HEK293 (cell line): ENCODE measurements at regions not wholly inside any gene's neighbourhood (a gene's known extent, or its start where the extent isn't known, plus 50 kb on each side); places are given as distances from the start of the nearest gene placed in this dataset.

ENCODE experiments used
- CTCF ChIA-PET: fragments of 350-600 bp; formaldehyde crosslinking; extraction: SDS; loops from one replicate; lab custom pipeline; 2021; ENCODE audit warnings: antibody characterized with exemption; lab: Yijun Ruan, JAX
- POLR2A ChIA-PET: fragments of 300-600 bp; formaldehyde crosslinking; extraction: SDS; loops from one replicate; lab custom pipeline; 2020; ENCODE audit warnings: antibody characterized with exemption, inconsistent platforms; lab: Yijun Ruan, JAX
- H3K27ac ChIP-seq: fragments of 200-500 bp; sonication (Bioruptor generic); 2 replicates; pipeline ENCODE4 v1.5.1; 2014; ENCODE audit warnings: low read depth, low read length, control low read depth, inconsistent platforms; ENCODE audit errors: extremely low read depth
- H3K36me3 ChIP-seq, 2 experiments: fragments of 200-500 bp in 1 of 2; sonication (Bioruptor generic) in 1 of 2; 1 replicate in 1 of 2; 2 replicates in 1 of 2; pipeline ENCODE4 v1.5.1; 2014 to 2017; ENCODE audit warnings: inconsistent platforms in 2 of 2, low read length in 2 of 2; ENCODE audit not compliant: control insufficient read depth in 2 of 2, insufficient read depth in 1 of 2
- H3K4me1 ChIP-seq: fragments of 200-500 bp; sonication (Bioruptor generic); 2 replicates; pipeline ENCODE4 v1.5.1; 2014; ENCODE audit warnings: mild to moderate bottlenecking, low read length, inconsistent platforms; ENCODE audit not compliant: control insufficient read depth, insufficient read depth
- H3K4me3 ChIP-seq: 2 replicates; pipeline ENCODE4 v1.5.1; 2011; ENCODE audit warnings: low read depth, mild to moderate bottlenecking, control low read depth, low read length, moderate library complexity
- H3K9me3 ChIP-seq: fragments of 200-500 bp; sonication (Bioruptor generic); 2 replicates; pipeline ENCODE4 v1.5.1; 2014; ENCODE audit warnings: low read depth, low read length, inconsistent platforms; ENCODE audit not compliant: control insufficient read depth, insufficient read depth
- BCL11A ChIP-seq: fragments of 450-650 bp; formaldehyde crosslinking; IDR thresholded peaks from 2 replicates; pipeline ENCODE4 v1.5.1; 2016; ENCODE audit warnings: low read depth, missing biosample characterization, missing genetic modification characterization
- GLIS1 ChIP-seq: fragments of 450-650 bp; formaldehyde crosslinking; IDR thresholded peaks from 2 replicates; pipeline ENCODE4 v1.5.1; 2016; ENCODE audit warnings: missing biosample characterization, missing genetic modification characterization
- GLIS2 ChIP-seq: fragments of 450-650 bp; formaldehyde crosslinking; IDR thresholded peaks from 2 replicates; pipeline ENCODE4 v1.5.1; 2016; ENCODE audit warnings: missing biosample characterization, missing genetic modification characterization
- IKZF3 ChIP-seq: fragments of 450-650 bp; IDR thresholded peaks from 2 replicates; pipeline ENCODE4 v1.5.0; 2018; ENCODE audit warnings: missing biosample characterization, mild to moderate bottlenecking, missing genetic modification characterization, moderate library complexity
- KLF16 ChIP-seq: fragments of 450-650 bp; formaldehyde crosslinking; IDR thresholded peaks from 2 replicates; pipeline ENCODE4 v1.5.1; 2017; ENCODE audit warnings: missing biosample characterization, missing genetic modification characterization
- KLF8 ChIP-seq: fragments of 450-650 bp; formaldehyde crosslinking; IDR thresholded peaks from 2 replicates; pipeline ENCODE4 v1.5.1; 2016; ENCODE audit warnings: missing biosample characterization, missing genetic modification characterization
- PBX3 ChIP-seq: sonication (generic); formaldehyde crosslinking; IDR thresholded peaks from 2 replicates; pipeline ENCODE4 v1.8.1; 2022; ENCODE audit warnings: mild to moderate bottlenecking, moderate library complexity, missing genetic modification reagents
- ZBTB1 ChIP-seq: fragments of 450-650 bp; formaldehyde crosslinking; IDR thresholded peaks from 2 replicates; pipeline ENCODE4 v1.5.1; 2016; ENCODE audit warnings: missing biosample characterization, missing genetic modification characterization
- ZBTB26 ChIP-seq: fragments of 450-650 bp; formaldehyde crosslinking; optimal IDR thresholded peaks from 2 replicates; pipeline ENCODE3; 2016; ENCODE audit warnings: missing biosample characterization, mild to moderate bottlenecking, missing genetic modification characterization
- ZBTB44 ChIP-seq: fragments of 450-650 bp; IDR thresholded peaks from 2 replicates; pipeline ENCODE4 v1.5.1; 2018; ENCODE audit warnings: missing biosample characterization, mild to moderate bottlenecking, missing genetic modification characterization
- ZFP37 ChIP-seq: fragments of 450-650 bp; formaldehyde crosslinking; IDR thresholded peaks from 2 replicates; pipeline ENCODE4 v1.5.1; 2016; ENCODE audit warnings: missing biosample characterization, missing genetic modification characterization
- ZNF10 ChIP-seq: fragments of 450-650 bp; formaldehyde crosslinking; IDR thresholded peaks from 2 replicates; pipeline ENCODE4 v1.5.1; 2017; ENCODE audit warnings: missing biosample characterization, missing genetic modification characterization
- ZNF138 ChIP-seq: fragments of 450-650 bp; formaldehyde crosslinking; IDR thresholded peaks from 2 replicates; pipeline ENCODE4 v1.5.1; 2016; ENCODE audit warnings: missing biosample characterization, missing genetic modification characterization, borderline replicate concordance
- ZNF292 ChIP-seq: fragments of 450-650 bp; formaldehyde crosslinking; IDR thresholded peaks from 2 replicates; pipeline ENCODE4 v1.5.1; 2016; ENCODE audit warnings: low read depth, missing biosample characterization, missing genetic modification characterization, borderline replicate concordance
- ZNF341 ChIP-seq: fragments of 450-650 bp; formaldehyde crosslinking; IDR thresholded peaks from 2 replicates; pipeline ENCODE4; 2016; ENCODE audit warnings: low read depth, missing biosample characterization, missing genetic modification characterization
- ZNF350 ChIP-seq: fragments of 450-650 bp; formaldehyde crosslinking; IDR thresholded peaks from 2 replicates; pipeline ENCODE4 v1.5.0; 2017; ENCODE audit warnings: missing biosample characterization, mild to moderate bottlenecking, missing genetic modification characterization
- ZNF354C ChIP-seq: fragments of 450-650 bp; formaldehyde crosslinking; IDR thresholded peaks from 2 replicates; pipeline ENCODE4 v1.5.1; 2016; ENCODE audit warnings: missing biosample characterization, missing genetic modification characterization, low read depth, borderline replicate concordance
- ZNF391 ChIP-seq: fragments of 450-650 bp; formaldehyde crosslinking; IDR thresholded peaks from 2 replicates; pipeline ENCODE4 v1.5.1; 2016; ENCODE audit warnings: low read depth, missing biosample characterization, missing genetic modification characterization, borderline replicate concordance
- ZNF488 ChIP-seq: fragments of 450-650 bp; formaldehyde crosslinking; IDR thresholded peaks from 2 replicates; pipeline ENCODE4 v1.5.1; 2016; ENCODE audit warnings: missing biosample characterization, missing genetic modification characterization
- ZNF548 ChIP-seq: fragments of 450-650 bp; formaldehyde crosslinking; IDR thresholded peaks from 2 replicates; pipeline ENCODE4 v1.5.1; 2016; ENCODE audit warnings: missing biosample characterization, missing genetic modification characterization
- ZNF558 ChIP-seq: fragments of 450-650 bp; formaldehyde crosslinking; IDR thresholded peaks from 2 replicates; pipeline ENCODE4 v1.5.1; 2016; ENCODE audit warnings: missing biosample characterization, missing genetic modification characterization
- ZNF623 ChIP-seq: fragments of 450-650 bp; formaldehyde crosslinking; IDR thresholded peaks from 2 replicates; pipeline ENCODE4 v1.5.1; 2016; ENCODE audit warnings: missing biosample characterization, missing genetic modification characterization
- ZNF626 ChIP-seq: fragments of 450-650 bp; sonication (Bioruptor Pico); formaldehyde crosslinking; IDR thresholded peaks from 2 replicates; pipeline ENCODE4 v1.5.1; 2018; ENCODE audit warnings: missing biosample characterization, missing genetic modification characterization, inconsistent platforms
- ZNF645 ChIP-seq: fragments of 450-650 bp; formaldehyde crosslinking; IDR thresholded peaks from 2 replicates; pipeline ENCODE4; 2016; ENCODE audit warnings: missing biosample characterization, missing genetic modification characterization
- ZNF692 ChIP-seq: fragments of 450-650 bp; formaldehyde crosslinking; IDR thresholded peaks from 2 replicates; pipeline ENCODE4 v1.5.1; 2016; ENCODE audit warnings: missing biosample characterization, missing genetic modification characterization
- ZNF701 ChIP-seq: fragments of 450-650 bp; formaldehyde crosslinking; IDR thresholded peaks from 2 replicates; pipeline ENCODE4 v1.5.1; 2016; ENCODE audit warnings: missing biosample characterization, missing genetic modification characterization
- ZNF785 ChIP-seq: fragments of 450-650 bp; formaldehyde crosslinking; IDR thresholded peaks from 2 replicates; pipeline ENCODE4 v1.5.1; 2016; ENCODE audit warnings: missing biosample characterization, missing genetic modification characterization

- TF ChIP-seq ZNF692 (tag by site-specific recombination), result no peak
- no peak for TF ChIP-seq GLIS2 (tag by site-specific recombination)
- no peak for TF ChIP-seq ZNF785 (tag by site-specific recombination)
- TF ChIP-seq BCL11A, result no peak
- no peak for TF ChIP-seq ZNF701 (tag by site-specific recombination)
- TF ChIP-seq ZNF391, result no peak
- TF ChIP-seq PBX3 (CRISPR knock-in tag), result no peak
- no peak for TF ChIP-seq ZNF10 (tag by site-specific recombination)
These were observed 490.5 kb upstream of the ZNF608 start (continued) for GRCh38 chr5:125236981-125237380.

- Histone ChIP-seq H3K4me3 (no peak overlapping the region), H3K4me1 (no peaks in the 10 kb centered on the region; the same call in 1 of the 2 replicates), H3K27ac (no peak overlapping the region), H3K36me3 (no peaks in the 10 kb centered on the region), H3K9me3 (no peaks in the 10 kb centered on the region)
- CTCF ChIA-PET, result no interaction called here
- POLR2A ChIA-PET, result no interaction called here
- TF ChIP-seq ZBTB26 (tag by site-specific recombination), result no peak
- no peak for TF ChIP-seq ZNF558 (tag by site-specific recombination)
- no peak for TF ChIP-seq GLIS1 (tag by site-specific recombination)
- no peak for TF ChIP-seq ZFP37 (tag by site-specific recombination)
These were observed 498.1 kb upstream of the ZNF608 start for GRCh38 chr5:125244531-125244930.

GRCh38 chr5:125245216-125245615 lies 498.8 kb upstream of the ZNF608 start:
- no peaks in the 10 kb centered on the region for H3K36me3 ChIP-seq
- no peaks in the 10 kb centered on the region for H3K9me3 ChIP-seq
- no peak overlapping the region for H3K4me3 ChIP-seq
- ChIA-PET POLR2A (no interaction called here), CTCF (no interaction called here)
- no peaks in the 10 kb centered on the region; the same call in 1 of the 2 replicates for H3K4me1 ChIP-seq
- no peak for TF ChIP-seq ZBTB1 (tag by site-specific recombination)
- no peak for TF ChIP-seq ZNF548 (tag by site-specific recombination)
- no peak for TF ChIP-seq ZNF341
- no peak for TF ChIP-seq ZNF488
- no peak for TF ChIP-seq ZNF645 (tag by site-specific recombination)
- TF ChIP-seq IKZF3, result no peak
- TF ChIP-seq ZNF138, result no peak
- TF ChIP-seq ZNF292 (tag by site-specific recombination), result no peak
- TF ChIP-seq BCL11A, result no peak
- TF ChIP-seq ZNF626, result no peak
- no peak for TF ChIP-seq KLF8 (tag by site-specific recombination)
- no peak for TF ChIP-seq KLF16 (tag by site-specific recombination)
- TF ChIP-seq ZNF350, result no peak
- TF ChIP-seq ZNF623 (tag by site-specific recombination), result no peak
- no peak for TF ChIP-seq ZBTB44 (tag by site-specific recombination)
- no peak for TF ChIP-seq ZNF354C (tag by site-specific recombination)
- no peak overlapping the region for H3K27ac ChIP-seq
